Gastroesophageal sphincter (tissue), 2 donors: ENCODE measurements at regions not wholly inside any gene's neighbourhood (a gene's known extent, or its start where the extent isn't known, plus 50 kb on each side); places are given as distances from the start of the nearest gene placed in this dataset.

ENCODE experiments used
- POLR2A ChIP-seq, 2 donors: fragments of 450-650 bp; IDR thresholded peaks; one replicate each; pipeline ENCODE4 v1.6.1; 2017; ENCODE audit warnings: antibody characterized with exemption in 2 of 2, mild to moderate bottlenecking in 2 of 2, moderate library complexity in 1 of 2
- POLR2AphosphoS5 ChIP-seq: sonication (generic); formaldehyde crosslinking; IDR thresholded peaks from one replicate; pipeline ENCODE4 v1.6.1; 2017; ENCODE audit warnings: antibody characterized with exemption

DNA sequence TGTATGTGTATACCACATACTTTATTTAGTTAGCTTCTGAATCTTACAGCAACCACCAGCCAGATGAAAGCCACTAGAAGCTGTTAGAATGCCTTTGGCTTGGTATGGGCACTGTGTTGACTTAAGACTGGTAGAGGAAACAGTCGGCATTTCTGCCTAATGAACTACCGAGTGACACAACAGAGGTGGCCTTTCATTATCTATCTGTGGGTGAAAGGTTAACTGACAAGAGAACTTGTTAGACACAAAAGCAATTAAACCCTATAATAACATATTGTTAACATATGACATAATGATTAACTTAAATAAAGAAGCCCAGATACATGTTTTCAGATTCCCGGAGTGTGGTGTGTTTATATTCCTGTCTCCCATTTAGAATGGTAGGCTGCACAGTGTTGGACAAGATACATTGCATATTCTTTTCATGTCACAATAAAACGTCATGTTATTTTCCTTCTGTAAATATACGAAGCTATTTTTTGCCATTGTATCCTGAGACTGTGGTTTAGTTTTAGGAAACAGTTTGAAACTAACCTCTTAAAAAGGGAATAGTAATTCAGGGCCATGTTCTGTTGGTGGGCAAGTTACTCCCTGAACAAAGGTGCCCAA lies 181.5 kb downstream of the SLIT2 start:
- TF ChIP-seq POLR2A (IDR thresholded peaks at IDR 0.05): no peak
- no peak for TF ChIP-seq POLR2AphosphoS5
